GM12865 (cell line): ENCODE measurements at regions not wholly inside any gene's neighbourhood (a gene's known extent, or its start where the extent isn't known, plus 50 kb on each side); places are given as distances from the start of the nearest gene placed in this dataset.

Experiments
- DNase-seq: peaks from one replicate; pipeline ENCODE4 v3.0.0; 2010; ENCODE audit warnings: low read depth
- H3K4me3 ChIP-seq: 2 replicates; pipeline ENCODE4 v1.5.1; 2011; ENCODE audit warnings: mild to moderate bottlenecking, low read depth, low read length, control low read depth
- TF ChIP-seq, protein P1 (sequence below): IDR thresholded peaks from 2 replicates; pipeline ENCODE4 v1.5.1; 2011; ENCODE audit warnings: low read length, control low read depth, low read depth, inconsistent platforms; ENCODE audit not compliant: insufficient read depth; ENCODE audit errors: missing control alignments

DNA sequence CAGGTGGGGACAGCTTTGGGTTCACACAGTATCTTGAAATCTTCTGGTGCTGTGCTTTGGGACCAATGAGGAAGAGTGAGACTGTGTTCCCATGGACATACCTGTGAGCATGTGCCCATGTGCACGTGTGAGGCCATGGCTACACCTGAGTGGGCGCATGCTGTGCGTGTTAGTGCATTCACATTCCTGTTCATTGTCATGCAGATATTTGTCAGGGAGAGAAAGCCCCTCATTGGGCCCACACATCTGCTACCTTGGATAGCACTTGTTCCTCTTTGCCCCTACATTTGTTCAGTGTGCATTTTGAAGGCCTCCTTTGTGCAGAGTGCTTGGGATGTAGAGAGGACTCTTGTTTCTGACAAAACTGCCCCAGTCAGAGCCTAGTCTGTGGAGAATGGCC is 154.3 kb upstream of the E2F8 start:
- no peak overlapping the region for H3K4me3 ChIP-seq
- TF ChIP-seq, protein P1, sequence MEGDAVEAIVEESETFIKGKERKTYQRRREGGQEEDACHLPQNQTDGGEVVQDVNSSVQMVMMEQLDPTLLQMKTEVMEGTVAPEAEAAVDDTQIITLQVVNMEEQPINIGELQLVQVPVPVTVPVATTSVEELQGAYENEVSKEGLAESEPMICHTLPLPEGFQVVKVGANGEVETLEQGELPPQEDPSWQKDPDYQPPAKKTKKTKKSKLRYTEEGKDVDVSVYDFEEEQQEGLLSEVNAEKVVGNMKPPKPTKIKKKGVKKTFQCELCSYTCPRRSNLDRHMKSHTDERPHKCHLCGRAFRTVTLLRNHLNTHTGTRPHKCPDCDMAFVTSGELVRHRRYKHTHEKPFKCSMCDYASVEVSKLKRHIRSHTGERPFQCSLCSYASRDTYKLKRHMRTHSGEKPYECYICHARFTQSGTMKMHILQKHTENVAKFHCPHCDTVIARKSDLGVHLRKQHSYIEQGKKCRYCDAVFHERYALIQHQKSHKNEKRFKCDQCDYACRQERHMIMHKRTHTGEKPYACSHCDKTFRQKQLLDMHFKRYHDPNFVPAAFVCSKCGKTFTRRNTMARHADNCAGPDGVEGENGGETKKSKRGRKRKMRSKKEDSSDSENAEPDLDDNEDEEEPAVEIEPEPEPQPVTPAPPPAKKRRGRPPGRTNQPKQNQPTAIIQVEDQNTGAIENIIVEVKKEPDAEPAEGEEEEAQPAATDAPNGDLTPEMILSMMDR: no peak
- no peak for DNase-seq

DNA sequence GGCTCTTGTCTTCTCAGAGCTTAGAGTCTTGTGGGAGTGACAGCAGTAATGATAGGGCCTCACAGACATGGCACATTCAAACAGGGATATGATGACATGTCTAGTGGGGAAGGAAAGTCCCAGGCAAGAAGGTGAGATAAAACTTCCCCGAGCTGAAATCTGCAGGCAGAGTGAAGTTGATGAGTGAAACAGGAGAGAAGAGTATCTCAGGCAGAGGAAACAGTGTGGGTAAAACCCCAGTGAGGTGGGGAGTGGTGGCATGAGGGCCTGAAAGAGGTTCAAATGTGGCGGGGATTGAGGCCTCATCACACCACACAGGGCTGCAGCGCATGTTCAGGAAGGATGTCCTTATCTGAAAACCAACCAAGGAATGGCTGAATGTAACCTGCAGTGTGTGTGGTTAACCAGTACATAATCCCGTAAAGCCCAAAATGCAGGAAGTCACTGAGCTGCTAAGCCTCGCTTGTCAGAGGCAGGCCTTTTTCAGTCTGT is 153.8 kb upstream of the E2F8 start:
- H3K4me3 ChIP-seq: no peak overlapping the region
- DNase-seq: peak; percentile 74
- TF ChIP-seq, protein P1: no peak

DNA sequence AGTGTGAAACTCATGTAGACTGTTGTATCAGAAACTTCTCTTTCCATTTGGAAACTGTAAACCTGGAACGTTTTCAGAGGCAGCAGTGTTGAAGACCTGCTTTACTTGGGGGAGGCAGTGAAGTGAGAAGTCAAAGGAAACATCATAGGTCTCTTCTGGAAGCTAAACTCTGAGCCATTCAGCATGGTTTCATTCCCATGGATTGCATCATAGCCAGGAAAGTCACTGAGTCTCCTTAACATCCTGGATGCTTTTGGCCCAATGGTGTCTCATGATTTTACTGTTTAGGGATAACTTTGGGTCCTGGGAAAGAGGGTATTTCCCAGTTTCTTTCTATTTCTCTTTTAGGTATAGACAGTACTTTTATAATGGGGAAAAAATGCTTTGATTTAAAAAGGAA is 153.2 kb upstream of the E2F8 start:
- no peak for DNase-seq
- TF ChIP-seq, protein P1: no peak
- no peak overlapping the region for H3K4me3 ChIP-seq

DNA sequence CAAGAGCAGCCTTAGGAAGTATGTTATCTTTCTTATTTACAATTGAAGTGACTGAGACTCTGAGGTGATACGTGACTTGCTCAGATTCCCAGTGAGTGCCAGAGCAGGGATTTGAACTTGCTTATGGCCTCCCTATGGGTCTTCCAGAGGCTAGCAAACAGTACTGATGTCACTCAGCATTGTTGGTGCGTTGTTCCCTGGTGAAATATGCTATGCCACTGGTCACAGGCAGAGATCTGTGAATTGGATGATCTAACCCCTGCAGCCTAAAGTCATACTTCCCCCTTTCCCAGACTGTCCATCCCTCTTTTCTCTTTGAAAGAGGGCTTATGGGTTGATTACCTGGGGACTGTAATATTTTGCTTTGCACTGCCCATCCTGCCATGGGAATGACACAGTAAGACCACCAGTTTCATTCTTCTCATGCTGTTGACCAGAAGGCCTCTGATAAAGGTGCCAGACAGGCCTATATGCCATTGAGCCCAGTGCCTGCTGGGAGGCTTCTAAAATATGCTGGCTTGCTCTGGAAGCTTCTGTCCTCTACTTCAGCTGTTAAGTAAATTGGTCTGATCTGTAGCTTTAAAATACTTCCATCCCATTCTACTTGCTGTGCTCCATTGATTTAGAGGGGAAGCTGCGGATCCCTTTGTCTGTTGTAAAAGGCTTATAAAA is 152.2 kb upstream of the E2F8 start:
- no peak for DNase-seq
- TF ChIP-seq, protein P1: no peak
- H3K4me3 ChIP-seq: no peak overlapping the region

DNA sequence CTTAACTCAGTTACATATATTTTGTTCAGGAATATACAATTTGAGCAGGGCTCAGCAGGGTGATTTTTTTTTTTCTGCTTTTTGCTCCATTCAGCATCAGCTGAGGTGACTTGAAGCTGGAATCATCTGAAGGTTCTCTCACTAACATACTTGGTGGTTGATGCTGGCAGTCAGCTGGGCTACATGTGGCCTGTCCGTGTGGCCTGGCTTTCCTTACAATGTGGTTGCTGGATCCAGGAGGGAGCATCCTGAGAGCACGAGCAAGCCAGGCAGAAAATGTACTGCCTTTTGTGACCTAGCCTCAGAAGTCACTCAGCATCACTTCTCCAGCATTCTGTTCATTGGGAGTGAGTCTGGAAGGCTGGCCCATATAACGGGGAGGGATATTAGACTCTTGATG is 151.6 kb upstream of the E2F8 start:
- TF ChIP-seq, protein P1: no peak
- H3K4me3 ChIP-seq: no peak overlapping the region
- no peak for DNase-seq

DNA sequence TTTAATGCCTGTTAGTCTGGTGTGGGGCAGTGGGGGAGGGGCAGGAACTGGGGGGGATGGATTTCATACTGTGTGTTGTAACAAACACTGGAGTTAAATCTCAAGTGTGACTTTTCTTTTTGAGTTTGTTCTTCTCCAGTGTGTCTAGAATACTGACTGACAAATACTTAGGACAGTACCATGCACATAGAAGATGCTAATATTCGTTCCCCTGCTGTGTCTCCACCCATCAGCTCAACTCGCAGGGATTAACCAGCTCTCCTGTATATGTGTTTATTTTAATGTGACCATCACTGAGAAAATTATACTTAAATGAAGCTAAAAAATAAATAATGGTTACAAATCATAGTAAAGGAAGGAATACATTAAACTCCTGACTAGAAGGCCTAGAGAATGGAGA is 150.9 kb upstream of the E2F8 start:
- DNase-seq: no peak
- TF ChIP-seq, protein P1: no peak
- no peak overlapping the region for H3K4me3 ChIP-seq

DNA sequence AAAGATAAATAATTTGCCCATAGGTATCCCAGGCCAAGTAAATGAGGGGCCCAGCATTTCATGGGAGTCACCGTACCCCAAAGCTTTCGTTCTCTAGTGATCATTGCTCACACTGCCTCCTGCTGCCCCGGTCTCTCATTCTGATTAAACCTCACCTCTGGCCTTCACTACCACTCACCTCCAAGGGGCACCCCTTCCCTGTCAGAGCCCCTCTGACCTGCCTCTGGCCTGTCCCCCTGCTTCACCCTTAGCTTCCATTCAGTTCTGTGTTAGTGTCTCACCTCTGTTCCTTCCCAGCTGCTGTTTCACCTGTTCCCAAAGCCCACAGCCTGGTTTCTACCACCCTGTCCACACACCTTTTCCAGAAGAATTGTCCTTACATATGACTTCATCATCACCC is 150.3 kb upstream of the E2F8 start:
- TF ChIP-seq, protein P1: no peak
- no peak for DNase-seq
- no peak overlapping the region for H3K4me3 ChIP-seq
